HepG2 (cell line): ENCODE measurements at regions not wholly inside any gene's neighbourhood (a gene's known extent, or its start where the extent isn't known, plus 50 kb on each side); places are given as distances from the start of the nearest gene placed in this dataset.
A peak's percentile ranks its signal among the peaks of the same experiment; 100 is the strongest.

Experiments
- ATAC-seq: fragments of 200-7000 bp; cut with Tn5 transposase; 3 replicates; pipeline ENCODE4 v1.9.1; 2020; ENCODE audit warnings: mild to moderate bottlenecking, moderate library complexity
- BruUV-seq: library from RNA; stranded (reverse); fragments of 400-500 nt; replicated peaks from 2 replicates; lab custom pipeline; 2021; lab: Mats Ljungman, UMichigan
- CTCF ChIA-PET: fragments of 300-600 bp; formaldehyde crosslinking; extraction: SDS; loops from one replicate; lab custom pipeline; 2021; ENCODE audit warnings: low total read pairs, inconsistent platforms, low intra/inter-chr PET ratio; lab: Yijun Ruan, JAX
- POLR2A ChIA-PET: fragments of 350-600 bp; sonication (Branson Sonifier 250); formaldehyde crosslinking; loops from one replicate; lab custom pipeline; 2020; ENCODE audit warnings: antibody characterized with exemption, inconsistent platforms; lab: Yijun Ruan, JAX
- DNase-seq: peaks from one replicate; pipeline ENCODE4 v3.0.0-alpha.2; 2015; ENCODE audit warnings: low spot score
- FAIRE-seq: peaks from 3 replicates; lab custom pipeline; 2011; peaks lifted over from hg19 to GRCh38; lab: Jason Lieb, UNC
- H2AFZ ChIP-seq: one replicate; pipeline ENCODE4 v1.6.1; 2011; ENCODE audit warnings: low read length, inconsistent platforms
- H3K27ac ChIP-seq: fragments of 300-600 bp; 3 replicates; pipeline ENCODE4 v1.8.0; 2011; ENCODE audit warnings: mixed run types, mild to moderate bottlenecking, mixed read lengths, low read length, inconsistent platforms; ENCODE audit not compliant: insufficient read depth; ENCODE audit errors: extremely low read length
- H3K27me3 ChIP-seq, 2 experiments: fragments of 200-600 bp in 1 of 2; 2 replicates in 1 of 2; 3 replicates in 1 of 2; pipeline versions ENCODE4 v1.6.0 to v1.8.0; 2011; ENCODE audit warnings: low read length in 2 of 2, mild to moderate bottlenecking in 2 of 2, moderate library complexity in 2 of 2, inconsistent platforms in 1 of 2; ENCODE audit not compliant: insufficient read depth in 2 of 2, control insufficient read depth in 1 of 2
- H3K36me3 ChIP-seq, 2 experiments: fragments of 200-600 bp in 1 of 2; replicated peaks in 1 of 2; 2 replicates in 1 of 2; 3 replicates in 1 of 2; pipeline versions ENCODE4 v1.5.1 to v1.8.0; 2011; ENCODE audit warnings: low read length in 2 of 2, inconsistent platforms in 1 of 2; ENCODE audit not compliant: insufficient read depth in 2 of 2, control insufficient read depth in 1 of 2
- H3K4me1 ChIP-seq: 2 replicates; pipeline ENCODE4 v1.5.1; 2012; ENCODE audit warnings: low read length, inconsistent platforms; ENCODE audit not compliant: insufficient read depth
- H3K4me2 ChIP-seq: 2 replicates; pipeline ENCODE4 v1.6.0; 2011; ENCODE audit warnings: low read depth, low read length, inconsistent platforms
- H3K4me3 ChIP-seq, 3 experiments: fragments of 200-600 bp in 1 of 3; sonication (generic), shearing (Covaris generic) in 1 of 3; replicated peaks in 1 of 3; 2 replicates each; pipeline ENCODE4 v1.5.1; 2011 to 2016; ENCODE audit warnings: low read length in 3 of 3, inconsistent platforms in 2 of 3, low read depth in 2 of 3, mild to moderate bottlenecking in 2 of 3, control low read depth in 1 of 3, mixed read lengths in 1 of 3; ENCODE audit not compliant: insufficient read depth in 1 of 3
- H3K79me2 ChIP-seq: one replicate; pipeline ENCODE4 v1.6.1; 2011; ENCODE audit warnings: low read length, inconsistent platforms; ENCODE audit not compliant: insufficient read depth
- H3K9ac ChIP-seq: 2 replicates; pipeline ENCODE4 v1.6.0; 2011; ENCODE audit warnings: mild to moderate bottlenecking, low read depth, low read length, inconsistent platforms; ENCODE audit not compliant: insufficient read depth
- H3K9me3 ChIP-seq: 2 replicates; pipeline ENCODE4 v1.5.1; 2012; ENCODE audit warnings: mild to moderate bottlenecking, low read length
- H4K20me1 ChIP-seq: 2 replicates; pipeline ENCODE4 v1.6.0; 2011; ENCODE audit warnings: inconsistent platforms, mild to moderate bottlenecking, low read length, moderate library complexity; ENCODE audit not compliant: insufficient read depth
- EHMT2 ChIP-seq: fragments of 200-600 bp; sonication (generic); IDR thresholded peaks from 2 replicates; pipeline ENCODE4 v1.7.0; 2017; ENCODE audit warnings: antibody characterized with exemption, low read depth, low read length, borderline replicate concordance
- NPAS2 ChIP-seq: sonication (generic); formaldehyde crosslinking; IDR thresholded peaks from 2 replicates; pipeline ENCODE4 v1.8.0; 2022; ENCODE audit warnings: mild to moderate bottlenecking, missing genetic modification reagents, borderline replicate concordance
- RNF2 ChIP-seq: fragments of 450-650 bp; conservative IDR thresholded peaks from 2 replicates; pipeline ENCODE4 v1.6.1; 2016; ENCODE audit warnings: low read depth
- ZBTB20 ChIP-seq: sonication (generic); formaldehyde crosslinking; IDR thresholded peaks from 2 replicates; pipeline ENCODE4 v1.8.1; 2023; ENCODE audit warnings: missing genetic modification reagents, low read depth, mild to moderate bottlenecking, borderline replicate concordance
- WGBS: methylation state at CpG from one replicate; pipeline ENCODE4 v1.1.6; 2017; ENCODE audit warnings: low lambda C conversion rate; 5-methylcytosine and 5-hydroxymethylcytosine counted together
- in situ Hi-C: cut with HindIII; loops from 2 replicates; pipeline ENCODE4 v1.10.0; 2017; ENCODE audit warnings: low pct_unique_long_range_greater_than_20kb; ENCODE audit not compliant: extremely low pct_ligation_motif_present
- intact Hi-C: fragments of 100-400 bp; cut with micrococcal nuclease; formaldehyde crosslinking; loops from one replicate; pipeline ENCODE4 v1.10.0; 2022; ENCODE audit not compliant: unreplicated experiment
- TF ChIP-seq, protein P1 (sequence below): sonication (generic); formaldehyde crosslinking; IDR thresholded peaks from 2 replicates; pipeline ENCODE4 v1.8.0; 2022; ENCODE audit warnings: mild to moderate bottlenecking, missing genetic modification reagents; ENCODE audit not compliant: insufficient replicate concordance
- TF ChIP-seq, protein P2 (sequence below): sonication (generic); formaldehyde crosslinking; IDR thresholded peaks from 2 replicates; pipeline ENCODE4 v1.4.0; 2020; ENCODE audit warnings: missing genetic modification reagents

DNA sequence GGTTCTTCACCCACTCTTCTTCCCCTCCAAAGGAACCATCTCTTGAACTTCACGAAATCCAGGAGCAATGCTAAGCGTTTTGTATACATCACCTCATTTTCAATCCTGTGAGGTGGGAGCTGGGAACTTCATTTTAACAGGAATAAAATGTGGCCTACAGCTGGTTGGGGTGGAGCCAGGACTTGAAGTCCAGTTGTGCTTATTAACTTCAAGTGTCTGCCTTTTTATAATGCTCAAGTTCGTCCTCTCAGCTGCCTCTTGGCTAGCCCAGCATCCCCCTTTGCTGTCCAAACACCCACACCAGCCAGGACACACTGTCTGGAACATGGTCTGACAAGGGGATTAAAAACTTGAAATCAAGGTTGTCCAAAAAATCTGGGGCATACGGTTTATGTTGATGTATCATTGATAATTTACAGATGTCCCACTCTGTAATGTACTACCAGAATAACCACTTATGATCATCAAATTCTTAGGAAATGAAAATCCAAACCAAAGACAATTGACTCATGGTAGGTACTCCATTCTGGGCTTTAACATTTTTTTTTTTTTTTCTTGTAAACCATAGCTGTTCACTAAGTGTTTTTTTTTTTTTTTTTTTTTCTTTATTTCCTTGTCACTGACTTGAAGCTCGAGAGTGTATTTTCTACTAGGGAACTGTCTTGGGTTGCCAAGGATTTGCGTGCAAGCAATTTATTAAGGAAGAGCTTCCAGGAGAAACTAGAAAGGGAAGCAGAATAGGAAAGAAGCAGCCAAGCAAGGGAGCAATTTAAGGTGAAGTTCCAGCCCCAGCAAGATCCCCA is 252.3 kb downstream of the EFCAB11 start:
- H3K27me3 ChIP-seq = peaks cover 0 to 15% of the 10 kb centered on the region in 2 experiments; a peak in 2 of 5 replicates
- no peak; the same call in 2 of the 3 replicates for ATAC-seq
- peak overlapping the region; percentile 61 for H3K4me2 ChIP-seq
- TF ChIP-seq, protein P1, sequence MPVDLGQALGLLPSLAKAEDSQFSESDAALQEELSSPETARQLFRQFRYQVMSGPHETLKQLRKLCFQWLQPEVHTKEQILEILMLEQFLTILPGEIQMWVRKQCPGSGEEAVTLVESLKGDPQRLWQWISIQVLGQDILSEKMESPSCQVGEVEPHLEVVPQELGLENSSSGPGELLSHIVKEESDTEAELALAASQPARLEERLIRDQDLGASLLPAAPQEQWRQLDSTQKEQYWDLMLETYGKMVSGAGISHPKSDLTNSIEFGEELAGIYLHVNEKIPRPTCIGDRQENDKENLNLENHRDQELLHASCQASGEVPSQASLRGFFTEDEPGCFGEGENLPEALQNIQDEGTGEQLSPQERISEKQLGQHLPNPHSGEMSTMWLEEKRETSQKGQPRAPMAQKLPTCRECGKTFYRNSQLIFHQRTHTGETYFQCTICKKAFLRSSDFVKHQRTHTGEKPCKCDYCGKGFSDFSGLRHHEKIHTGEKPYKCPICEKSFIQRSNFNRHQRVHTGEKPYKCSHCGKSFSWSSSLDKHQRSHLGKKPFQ = peak; percentile 1
- TF ChIP-seq RNF2 = 0 out of 2 replicates have a peak, but pooled peaks have one; percentile 33
- TF ChIP-seq EHMT2 = 0 out of 2 replicates have a peak, but pooled peaks have one; percentile 22
- TF ChIP-seq NPAS2 (CRISPR knock-in tag) = no peak
- TF ChIP-seq, protein P2, sequence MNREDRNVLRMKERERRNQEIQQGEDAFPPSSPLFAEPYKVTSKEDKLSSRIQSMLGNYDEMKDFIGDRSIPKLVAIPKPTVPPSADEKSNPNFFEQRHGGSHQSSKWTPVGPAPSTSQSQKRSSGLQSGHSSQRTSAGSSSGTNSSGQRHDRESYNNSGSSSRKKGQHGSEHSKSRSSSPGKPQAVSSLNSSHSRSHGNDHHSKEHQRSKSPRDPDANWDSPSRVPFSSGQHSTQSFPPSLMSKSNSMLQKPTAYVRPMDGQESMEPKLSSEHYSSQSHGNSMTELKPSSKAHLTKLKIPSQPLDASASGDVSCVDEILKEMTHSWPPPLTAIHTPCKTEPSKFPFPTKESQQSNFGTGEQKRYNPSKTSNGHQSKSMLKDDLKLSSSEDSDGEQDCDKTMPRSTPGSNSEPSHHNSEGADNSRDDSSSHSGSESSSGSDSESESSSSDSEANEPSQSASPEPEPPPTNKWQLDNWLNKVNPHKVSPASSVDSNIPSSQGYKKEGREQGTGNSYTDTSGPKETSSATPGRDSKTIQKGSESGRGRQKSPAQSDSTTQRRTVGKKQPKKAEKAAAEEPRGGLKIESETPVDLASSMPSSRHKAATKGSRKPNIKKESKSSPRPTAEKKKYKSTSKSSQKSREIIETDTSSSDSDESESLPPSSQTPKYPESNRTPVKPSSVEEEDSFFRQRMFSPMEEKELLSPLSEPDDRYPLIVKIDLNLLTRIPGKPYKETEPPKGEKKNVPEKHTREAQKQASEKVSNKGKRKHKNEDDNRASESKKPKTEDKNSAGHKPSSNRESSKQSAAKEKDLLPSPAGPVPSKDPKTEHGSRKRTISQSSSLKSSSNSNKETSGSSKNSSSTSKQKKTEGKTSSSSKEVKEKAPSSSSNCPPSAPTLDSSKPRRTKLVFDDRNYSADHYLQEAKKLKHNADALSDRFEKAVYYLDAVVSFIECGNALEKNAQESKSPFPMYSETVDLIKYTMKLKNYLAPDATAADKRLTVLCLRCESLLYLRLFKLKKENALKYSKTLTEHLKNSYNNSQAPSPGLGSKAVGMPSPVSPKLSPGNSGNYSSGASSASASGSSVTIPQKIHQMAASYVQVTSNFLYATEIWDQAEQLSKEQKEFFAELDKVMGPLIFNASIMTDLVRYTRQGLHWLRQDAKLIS (CRISPR knock-in tag) = no peak
- TF ChIP-seq ZBTB20 (CRISPR knock-in tag) = 0 out of 2 replicates have a peak, but pooled peaks have one; percentile 0
- BruUV-seq = no TSS peak
- in situ Hi-C loops = no loop called here
- H3K4me1 ChIP-seq = peaks cover 13% of the 10 kb centered on the region
- no peak overlapping the region for H3K27ac ChIP-seq
- ChIA-PET POLR2A (no interaction called here), CTCF (no interaction called here)
- no peak overlapping the region for H3K9ac ChIP-seq
- no peaks in the 10 kb centered on the region for H3K36me3 ChIP-seq
- no peaks in the 10 kb centered on the region for H3K79me2 ChIP-seq
- H2AFZ ChIP-seq = no peak overlapping the region
- FAIRE-seq = no peak
- WGBS = 73% methylated on average over 6 of the region's 6 CpGs
- H3K4me3 ChIP-seq = no peak overlapping the region; a peak in 1 of 6 replicates
- H4K20me1 ChIP-seq = no peaks in the 10 kb centered on the region
- 0 out of 2 replicates have a peak, but pooled peaks cover 5% of the 10 kb centered on the region for H3K9me3 ChIP-seq
- no peak for DNase-seq
- intact Hi-C loops = no loop called here
